SK-N-SH (cell line): ENCODE measurements at regions not wholly inside any gene's neighbourhood (a gene's known extent, or its start where the extent isn't known, plus 50 kb on each side); places are given as distances from the start of the nearest gene placed in this dataset.

Experiments used
- CTCF ChIA-PET: fragments of 300-600, 350-600 bp; formaldehyde crosslinking; extraction: SDS; loops from one replicate; lab custom pipeline; 2021; lab: Yijun Ruan, JAX
- POLR2A ChIA-PET: fragments of 350-600 bp; sonication (Branson Sonifier 250); formaldehyde crosslinking; extraction: SDS; loops from one replicate; lab custom pipeline; 2020; ENCODE audit warnings: antibody characterized with exemption, inconsistent platforms; lab: Yijun Ruan, JAX
- DNase-seq: peaks from one replicate; pipeline ENCODE4 v3.0.0; 2012
- H2AFZ ChIP-seq: fragments of 200-600 bp; sonication (generic); 2 replicates; pipeline ENCODE4 v1.8.1; 2016; ENCODE audit warnings: antibody characterized with exemption, mild to moderate bottlenecking, low read depth
- H3F3A ChIP-seq: fragments of 200-600 bp; sonication (generic); replicated peaks from 2 replicates; pipeline ENCODE3; 2016; ENCODE audit warnings: antibody characterized with exemption, mild to moderate bottlenecking; ENCODE audit not compliant: insufficient read depth
- H3K27ac ChIP-seq, 2 experiments: fragments of 200-500 bp in 1 of 2; fragments of 200-600 bp in 1 of 2; sonication (Bioruptor generic) in 1 of 2; sonication (generic), shearing (Covaris generic) in 1 of 2; 2 replicates each; pipeline versions ENCODE4 v1.5.1 to v1.6.1; 2014 to 2016; ENCODE audit warnings: low read depth in 2 of 2, inconsistent platforms in 1 of 2, low read length in 1 of 2, mild to moderate bottlenecking in 1 of 2, mixed read lengths in 1 of 2
- H3K27me3 ChIP-seq: fragments of 200-600 bp; sonication (generic), shearing (Covaris generic); 2 replicates; pipeline ENCODE4 v1.6.1; 2016; ENCODE audit warnings: mixed run types; ENCODE audit not compliant: insufficient read depth
- H3K36me3 ChIP-seq, 2 experiments: fragments of 200-500 bp in 1 of 2; fragments of 200-600 bp in 1 of 2; sonication (Bioruptor generic) in 1 of 2; sonication (generic) in 1 of 2; replicated peaks in 1 of 2; 2 replicates each; pipeline versions ENCODE3 to v1.5.1; 2014 to 2016; ENCODE audit warnings: low read length in 1 of 2, mild to moderate bottlenecking in 1 of 2; ENCODE audit not compliant: insufficient read depth in 2 of 2, control insufficient read depth in 1 of 2
- H3K4me1 ChIP-seq, 2 experiments: fragments of 200-500 bp in 1 of 2; fragments of 200-600 bp in 1 of 2; sonication (Bioruptor generic) in 1 of 2; sonication (generic), shearing (Covaris generic) in 1 of 2; 2 replicates each; pipeline versions ENCODE4 v1.5.1 to v1.6.1; 2014 to 2016; ENCODE audit warnings: low read depth in 1 of 2, low read length in 1 of 2, mixed run types in 1 of 2; ENCODE audit not compliant: insufficient read depth in 2 of 2, control insufficient read depth in 1 of 2
- H3K4me2 ChIP-seq: fragments of 200-600 bp; sonication (generic), shearing (Covaris generic); 2 replicates; pipeline ENCODE4 v1.6.1; 2017; ENCODE audit warnings: mixed run types
- H3K4me3 ChIP-seq, 2 experiments: fragments of 200-500 bp in 1 of 2; fragments of 200-600 bp in 1 of 2; sonication (Bioruptor generic) in 1 of 2; sonication (generic), shearing (Covaris generic) in 1 of 2; 2 replicates each; pipeline versions ENCODE4 v1.5.1 to v1.8.1; 2014 to 2016; ENCODE audit warnings: low read depth in 2 of 2, inconsistent platforms in 1 of 2, low read length in 1 of 2, mild to moderate bottlenecking in 1 of 2, mixed read lengths in 1 of 2, moderate library complexity in 1 of 2
- H3K79me2 ChIP-seq: fragments of 200-600 bp; sonication (generic); 2 replicates; pipeline ENCODE4 v1.8.1; 2017; ENCODE audit warnings: mild to moderate bottlenecking; ENCODE audit not compliant: insufficient read depth
- H3K9ac ChIP-seq: fragments of 200-600 bp; sonication (generic); 2 replicates; pipeline ENCODE4 v1.6.1; 2017; ENCODE audit warnings: mixed run types
- H3K9me2 ChIP-seq: fragments of 200-600 bp; sonication (generic); 2 replicates; pipeline ENCODE4 v1.6.1; 2017; ENCODE audit warnings: mixed run types
- H3K9me3 ChIP-seq: fragments of 200-600 bp; sonication (generic); 2 replicates; pipeline ENCODE4 v1.6.1; 2017; ENCODE audit warnings: mixed run types, mild to moderate bottlenecking, moderate library complexity
- H4K20me1 ChIP-seq: fragments of 200-600 bp; sonication (generic); 2 replicates; pipeline ENCODE4 v1.6.1; 2017; ENCODE audit warnings: mild to moderate bottlenecking, mixed run types; ENCODE audit not compliant: insufficient read depth
- FOXJ3 ChIP-seq: sonication (generic); formaldehyde crosslinking; IDR thresholded peaks from 2 replicates; pipeline ENCODE4 v1.5.1; 2020; ENCODE audit warnings: mild to moderate bottlenecking, missing genetic modification reagents
- JUND ChIP-seq: IDR thresholded peaks from 2 replicates; pipeline ENCODE4 v1.4.0; 2012
- MXI1 ChIP-seq: IDR thresholded peaks from 2 replicates; pipeline ENCODE4 v1.6.1; 2012; ENCODE audit warnings: mild to moderate bottlenecking, low read depth, low read length, improper control_type of control experiment
- RAD21 ChIP-seq: IDR thresholded peaks from 2 replicates; pipeline ENCODE4 v1.6.1; 2012; ENCODE audit warnings: mild to moderate bottlenecking, low read length
- RCOR1 ChIP-seq: fragments of 150-350 bp; IDR thresholded peaks from 2 replicates; pipeline ENCODE4 v1.6.1; 2017; ENCODE audit warnings: antibody characterized with exemption, low read length
- SIN3A ChIP-seq: IDR thresholded peaks from 2 replicates; pipeline ENCODE4 v1.6.1; 2012; ENCODE audit warnings: low read depth, mild to moderate bottlenecking, low read length, moderate library complexity, borderline replicate concordance
- SMC3 ChIP-seq: IDR thresholded peaks from 2 replicates; pipeline ENCODE4 v1.6.1; 2012; ENCODE audit warnings: low read depth, low read length, improper control_type of control experiment
- TCF12 ChIP-seq: IDR thresholded peaks from 2 replicates; pipeline ENCODE4 v1.4.0; 2012
- TEAD4 ChIP-seq: IDR thresholded peaks from 2 replicates; pipeline ENCODE4 v1.4.0; 2012; ENCODE audit warnings: mild to moderate bottlenecking, borderline replicate concordance; ENCODE audit not compliant: insufficient read depth
- WGBS: methylation state at CpG from one replicate; pipeline ENCODE4 v1.1.6; 2017; ENCODE audit warnings: low lambda C conversion rate; 5-methylcytosine and 5-hydroxymethylcytosine counted together
- TF ChIP-seq, protein P1 (sequence below): IDR thresholded peaks from 2 replicates; pipeline ENCODE4 v1.6.1; 2012; ENCODE audit warnings: mild to moderate bottlenecking, low read depth, low read length, moderate library complexity
- TF ChIP-seq, protein P2 (sequence below): fragments of 150-350 bp; IDR thresholded peaks from 2 replicates; pipeline ENCODE4 v1.6.1; 2017; ENCODE audit warnings: antibody characterized with exemption, low read length, low read depth, borderline replicate concordance
- TF ChIP-seq, protein P3 (sequence below): IDR thresholded peaks from 2 replicates; pipeline ENCODE4 v1.4.0; 2012; ENCODE audit warnings: low read depth, borderline replicate concordance
- TF ChIP-seq, protein P4 (sequence below): fragments of 150-350 bp; IDR thresholded peaks from 2 replicates; pipeline ENCODE4 v1.6.1; 2016; ENCODE audit warnings: mild to moderate bottlenecking, low read depth, low read length
- TF ChIP-seq, protein P5 (sequence below): IDR thresholded peaks from 2 replicates; pipeline ENCODE4; 2012

DNA sequence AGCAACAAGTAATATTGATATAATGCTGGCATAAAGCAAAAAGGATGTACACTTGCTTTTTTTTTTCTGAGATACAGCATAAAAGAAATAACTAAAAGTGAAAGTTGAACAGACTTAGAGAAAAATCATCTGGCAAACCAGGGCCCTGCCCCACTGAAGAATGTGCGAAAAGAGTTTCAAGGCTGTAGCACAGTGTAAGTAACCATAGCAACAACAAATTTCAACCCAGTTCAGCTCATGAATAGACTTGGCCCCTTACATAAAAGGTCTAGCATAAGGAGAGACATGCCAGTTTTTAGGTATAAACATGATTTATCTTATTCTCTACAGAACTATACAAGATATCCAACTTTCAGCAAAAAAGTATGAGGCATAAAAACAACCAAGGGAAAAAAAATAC lies 113.7 kb upstream of the GYPC start:
- Histone ChIP-seq H3K9me2 (no peaks in the 10 kb centered on the region), H4K20me1 (no peaks in the 10 kb centered on the region), H3K4me3 (no peak overlapping the region), H2AFZ (no peak overlapping the region), H3K9me3 (peaks cover 20% of the 10 kb centered on the region), H3K36me3 (no peaks in the 10 kb centered on the region), H3K4me2 (no peak overlapping the region), H3K4me1 (no peaks in the 10 kb centered on the region), H3K27me3 (no peaks in the 10 kb centered on the region), H3K27ac (no peak overlapping the region), H3K79me2 (no peaks in the 10 kb centered on the region), H3F3A (no peaks in the 10 kb centered on the region), H3K9ac (no peak overlapping the region)
- POLR2A ChIA-PET, result no interaction called here
- DNase-seq, result no peak
- CTCF ChIA-PET, result no interaction called here
- TF ChIP-seq RCOR1 (no peak), FOXJ3 (CRISPR knock-in tag) (no peak), RAD21 (no peak), MXI1 (no peak), JUND (no peak), SMC3 (no peak), SIN3A (no peak), TCF12 (no peak)
- TF ChIP-seq, protein P1, sequence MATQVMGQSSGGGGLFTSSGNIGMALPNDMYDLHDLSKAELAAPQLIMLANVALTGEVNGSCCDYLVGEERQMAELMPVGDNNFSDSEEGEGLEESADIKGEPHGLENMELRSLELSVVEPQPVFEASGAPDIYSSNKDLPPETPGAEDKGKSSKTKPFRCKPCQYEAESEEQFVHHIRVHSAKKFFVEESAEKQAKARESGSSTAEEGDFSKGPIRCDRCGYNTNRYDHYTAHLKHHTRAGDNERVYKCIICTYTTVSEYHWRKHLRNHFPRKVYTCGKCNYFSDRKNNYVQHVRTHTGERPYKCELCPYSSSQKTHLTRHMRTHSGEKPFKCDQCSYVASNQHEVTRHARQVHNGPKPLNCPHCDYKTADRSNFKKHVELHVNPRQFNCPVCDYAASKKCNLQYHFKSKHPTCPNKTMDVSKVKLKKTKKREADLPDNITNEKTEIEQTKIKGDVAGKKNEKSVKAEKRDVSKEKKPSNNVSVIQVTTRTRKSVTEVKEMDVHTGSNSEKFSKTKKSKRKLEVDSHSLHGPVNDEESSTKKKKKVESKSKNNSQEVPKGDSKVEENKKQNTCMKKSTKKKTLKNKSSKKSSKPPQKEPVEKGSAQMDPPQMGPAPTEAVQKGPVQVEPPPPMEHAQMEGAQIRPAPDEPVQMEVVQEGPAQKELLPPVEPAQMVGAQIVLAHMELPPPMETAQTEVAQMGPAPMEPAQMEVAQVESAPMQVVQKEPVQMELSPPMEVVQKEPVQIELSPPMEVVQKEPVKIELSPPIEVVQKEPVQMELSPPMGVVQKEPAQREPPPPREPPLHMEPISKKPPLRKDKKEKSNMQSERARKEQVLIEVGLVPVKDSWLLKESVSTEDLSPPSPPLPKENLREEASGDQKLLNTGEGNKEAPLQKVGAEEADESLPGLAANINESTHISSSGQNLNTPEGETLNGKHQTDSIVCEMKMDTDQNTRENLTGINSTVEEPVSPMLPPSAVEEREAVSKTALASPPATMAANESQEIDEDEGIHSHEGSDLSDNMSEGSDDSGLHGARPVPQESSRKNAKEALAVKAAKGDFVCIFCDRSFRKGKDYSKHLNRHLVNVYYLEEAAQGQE, result no peak
- TF ChIP-seq, protein P2, sequence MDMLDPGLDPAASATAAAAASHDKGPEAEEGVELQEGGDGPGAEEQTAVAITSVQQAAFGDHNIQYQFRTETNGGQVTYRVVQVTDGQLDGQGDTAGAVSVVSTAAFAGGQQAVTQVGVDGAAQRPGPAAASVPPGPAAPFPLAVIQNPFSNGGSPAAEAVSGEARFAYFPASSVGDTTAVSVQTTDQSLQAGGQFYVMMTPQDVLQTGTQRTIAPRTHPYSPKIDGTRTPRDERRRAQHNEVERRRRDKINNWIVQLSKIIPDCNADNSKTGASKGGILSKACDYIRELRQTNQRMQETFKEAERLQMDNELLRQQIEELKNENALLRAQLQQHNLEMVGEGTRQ, result no peak
- WGBS, result 26% methylated on average over 1 of the region's 1 CpG

DNA sequence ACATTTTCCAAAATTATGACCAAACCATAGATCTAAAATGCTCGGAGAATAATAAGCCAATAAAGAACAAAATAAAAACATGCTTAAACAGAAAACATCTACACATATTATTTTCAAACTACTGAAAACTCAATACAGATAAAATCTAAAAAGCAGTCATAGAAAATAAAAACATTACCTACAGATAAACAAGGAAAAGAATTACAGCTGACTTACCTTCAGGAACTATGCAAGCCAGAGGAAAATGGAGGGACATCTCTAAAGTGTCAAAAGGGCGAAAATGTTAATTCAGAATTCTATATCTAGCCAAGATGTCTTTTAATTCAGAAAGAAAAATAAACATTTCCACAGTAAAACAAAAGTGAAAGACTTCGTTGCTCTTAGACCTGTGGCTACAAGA lies 112.9 kb upstream of the GYPC start:
- WGBS, result 11% methylated on average over 3 of the region's 3 CpGs
- no peaks in the 10 kb centered on the region for H3K9me2 ChIP-seq
- H4K20me1 ChIP-seq, result no peaks in the 10 kb centered on the region
- H3K9ac ChIP-seq, result no peak overlapping the region
- H3K9me3 ChIP-seq, result peaks cover 20% of the 10 kb centered on the region
- H3K27me3 ChIP-seq, result no peaks in the 10 kb centered on the region
- no peak for DNase-seq
- no peak overlapping the region for H3K27ac ChIP-seq
- no peak overlapping the region for H3K4me2 ChIP-seq
- POLR2A ChIA-PET, result no interaction called here
- no peak overlapping the region for H2AFZ ChIP-seq
- H3K4me1 ChIP-seq, result no peaks in the 10 kb centered on the region
- no peaks in the 10 kb centered on the region for H3K36me3 ChIP-seq
- no peaks in the 10 kb centered on the region for H3K79me2 ChIP-seq
- no peak overlapping the region for H3K4me3 ChIP-seq
- CTCF ChIA-PET, result no interaction called here
- TF ChIP-seq, protein P3, sequence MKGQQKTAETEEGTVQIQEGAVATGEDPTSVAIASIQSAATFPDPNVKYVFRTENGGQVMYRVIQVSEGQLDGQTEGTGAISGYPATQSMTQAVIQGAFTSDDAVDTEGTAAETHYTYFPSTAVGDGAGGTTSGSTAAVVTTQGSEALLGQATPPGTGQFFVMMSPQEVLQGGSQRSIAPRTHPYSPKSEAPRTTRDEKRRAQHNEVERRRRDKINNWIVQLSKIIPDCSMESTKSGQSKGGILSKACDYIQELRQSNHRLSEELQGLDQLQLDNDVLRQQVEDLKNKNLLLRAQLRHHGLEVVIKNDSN, result no peak
- TF ChIP-seq TEAD4, result no peak
- TF ChIP-seq, protein P4, sequence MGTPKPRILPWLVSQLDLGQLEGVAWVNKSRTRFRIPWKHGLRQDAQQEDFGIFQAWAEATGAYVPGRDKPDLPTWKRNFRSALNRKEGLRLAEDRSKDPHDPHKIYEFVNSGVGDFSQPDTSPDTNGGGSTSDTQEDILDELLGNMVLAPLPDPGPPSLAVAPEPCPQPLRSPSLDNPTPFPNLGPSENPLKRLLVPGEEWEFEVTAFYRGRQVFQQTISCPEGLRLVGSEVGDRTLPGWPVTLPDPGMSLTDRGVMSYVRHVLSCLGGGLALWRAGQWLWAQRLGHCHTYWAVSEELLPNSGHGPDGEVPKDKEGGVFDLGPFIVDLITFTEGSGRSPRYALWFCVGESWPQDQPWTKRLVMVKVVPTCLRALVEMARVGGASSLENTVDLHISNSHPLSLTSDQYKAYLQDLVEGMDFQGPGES, result no peak
- TF ChIP-seq, protein P5, sequence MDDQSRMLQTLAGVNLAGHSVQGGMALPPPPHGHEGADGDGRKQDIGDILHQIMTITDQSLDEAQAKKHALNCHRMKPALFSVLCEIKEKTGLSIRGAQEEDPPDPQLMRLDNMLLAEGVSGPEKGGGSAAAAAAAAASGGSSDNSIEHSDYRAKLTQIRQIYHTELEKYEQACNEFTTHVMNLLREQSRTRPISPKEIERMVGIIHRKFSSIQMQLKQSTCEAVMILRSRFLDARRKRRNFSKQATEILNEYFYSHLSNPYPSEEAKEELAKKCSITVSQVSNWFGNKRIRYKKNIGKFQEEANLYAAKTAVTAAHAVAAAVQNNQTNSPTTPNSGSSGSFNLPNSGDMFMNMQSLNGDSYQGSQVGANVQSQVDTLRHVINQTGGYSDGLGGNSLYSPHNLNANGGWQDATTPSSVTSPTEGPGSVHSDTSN, result no peak
- H3F3A ChIP-seq, result no peaks in the 10 kb centered on the region
